Left hindlimb (tissue), 1 donor: ENCODE measurements at regions not wholly inside any gene's neighbourhood (a gene's known extent, or its start where the extent isn't known, plus 50 kb on each side); places are given as distances from the start of the nearest gene placed in this dataset.
A peak's percentile ranks its signal among the peaks of the same experiment; 100 is the strongest.
"Not testable (repeated sequence)": the region's sequence is repeated elsewhere in the genome, so short reads cannot be mapped to it uniquely, and the experiment has no call there.

Experiments used
- DNase-seq: peaks from one replicate; pipeline ENCODE4 v3.0.0-alpha.2; 2018

DNA sequence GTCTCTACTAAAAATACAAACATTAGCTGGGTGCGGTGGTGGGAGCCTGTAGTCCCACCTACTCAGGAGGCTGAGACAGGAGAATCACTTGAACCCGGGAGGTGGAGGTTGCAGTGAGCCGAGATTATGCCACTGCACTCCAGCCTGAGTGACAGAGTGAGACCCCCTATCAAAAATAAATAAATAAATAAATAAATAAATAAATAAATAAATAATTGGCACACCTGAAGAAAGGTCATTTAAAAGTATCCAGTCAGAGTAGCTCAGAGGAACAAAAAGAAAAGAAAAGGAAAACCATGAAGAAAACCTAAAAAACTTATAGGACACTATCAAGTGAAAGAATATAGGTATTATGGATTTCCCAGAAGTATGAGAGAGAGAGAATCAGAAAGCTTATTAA is 330.1 kb upstream of the AR start:
- DNase-seq: not testable (repeated sequence)

DNA sequence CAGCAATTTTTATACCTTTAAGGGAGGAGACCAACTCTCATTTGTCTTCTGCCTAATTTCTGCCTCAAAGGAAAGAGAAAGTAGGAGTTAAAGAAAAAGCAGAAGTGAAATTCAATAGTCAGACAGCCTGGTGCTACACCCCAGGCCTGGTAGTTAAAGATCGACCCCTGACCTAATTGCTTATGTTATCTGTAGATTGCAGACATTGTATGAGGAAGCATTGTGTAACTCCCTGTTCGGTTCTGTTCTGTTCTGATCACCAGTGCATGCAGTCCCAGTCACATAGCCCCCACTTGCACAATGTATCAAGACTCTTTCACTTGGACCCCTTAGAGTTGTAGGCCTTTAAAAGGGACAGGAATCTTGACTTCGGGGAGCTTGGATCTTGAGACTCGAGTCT is 335.9 kb upstream of the AR start:
- DNase-seq: no peak

DNA sequence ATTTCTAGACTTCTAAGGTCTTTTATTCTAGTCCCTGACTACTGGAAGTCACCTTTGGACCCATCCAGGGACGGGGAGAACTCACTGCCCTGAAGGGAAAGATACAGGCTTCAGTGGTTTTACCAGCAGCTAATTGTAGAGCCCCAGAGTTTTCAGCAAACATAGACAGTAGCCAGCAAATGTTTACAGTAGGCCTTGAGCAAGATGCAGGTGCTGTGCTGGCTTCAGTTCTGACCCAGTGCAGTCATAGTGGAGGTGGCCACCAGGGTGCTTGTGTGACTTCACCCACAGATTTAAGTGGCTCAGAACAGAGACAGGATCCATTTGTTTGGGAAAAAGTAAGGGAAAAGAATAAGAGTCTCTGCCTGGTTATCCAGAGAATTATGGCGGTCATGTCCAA is 384.4 kb upstream of the AR start:
- no peak for DNase-seq

DNA sequence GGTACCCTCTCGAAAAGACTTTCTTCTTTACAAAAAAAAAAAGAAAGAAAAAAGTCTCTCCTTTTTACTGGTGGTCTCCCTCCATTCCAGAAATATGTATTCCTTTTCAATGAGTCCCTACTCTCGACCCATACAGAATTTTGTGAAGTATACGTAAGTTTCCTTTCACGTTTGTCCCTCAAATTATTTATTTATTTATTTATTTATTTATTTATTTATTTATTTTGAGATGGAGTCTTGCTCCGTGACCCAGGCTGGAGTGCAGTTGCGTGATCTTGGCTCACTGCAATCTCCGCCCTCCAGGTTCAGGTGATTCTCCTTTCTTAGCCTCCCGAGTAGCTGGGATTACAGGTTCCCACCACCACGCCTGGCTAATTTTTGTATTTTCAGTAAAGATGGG is 429.2 kb upstream of the AR start:
- DNase-seq: no peak

DNA sequence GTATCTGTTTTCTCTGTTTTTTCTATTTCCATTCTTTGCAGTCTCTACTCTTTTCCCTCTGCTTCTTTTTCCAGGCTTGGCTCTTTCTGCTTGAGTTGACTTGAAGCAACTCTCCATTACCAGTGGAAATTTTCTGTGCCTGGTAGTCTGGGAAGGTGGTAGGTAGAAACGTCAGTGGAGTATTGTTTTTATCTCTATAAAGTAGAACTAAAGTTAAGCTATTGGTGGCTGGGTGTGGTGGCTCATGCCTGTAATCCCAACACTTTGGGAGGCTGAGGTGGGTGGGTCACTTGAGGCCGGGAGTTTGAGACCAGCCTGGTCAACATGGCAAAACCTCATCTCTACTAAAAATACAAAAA is 438.1 kb upstream of the AR start:
- no peak for DNase-seq

DNA sequence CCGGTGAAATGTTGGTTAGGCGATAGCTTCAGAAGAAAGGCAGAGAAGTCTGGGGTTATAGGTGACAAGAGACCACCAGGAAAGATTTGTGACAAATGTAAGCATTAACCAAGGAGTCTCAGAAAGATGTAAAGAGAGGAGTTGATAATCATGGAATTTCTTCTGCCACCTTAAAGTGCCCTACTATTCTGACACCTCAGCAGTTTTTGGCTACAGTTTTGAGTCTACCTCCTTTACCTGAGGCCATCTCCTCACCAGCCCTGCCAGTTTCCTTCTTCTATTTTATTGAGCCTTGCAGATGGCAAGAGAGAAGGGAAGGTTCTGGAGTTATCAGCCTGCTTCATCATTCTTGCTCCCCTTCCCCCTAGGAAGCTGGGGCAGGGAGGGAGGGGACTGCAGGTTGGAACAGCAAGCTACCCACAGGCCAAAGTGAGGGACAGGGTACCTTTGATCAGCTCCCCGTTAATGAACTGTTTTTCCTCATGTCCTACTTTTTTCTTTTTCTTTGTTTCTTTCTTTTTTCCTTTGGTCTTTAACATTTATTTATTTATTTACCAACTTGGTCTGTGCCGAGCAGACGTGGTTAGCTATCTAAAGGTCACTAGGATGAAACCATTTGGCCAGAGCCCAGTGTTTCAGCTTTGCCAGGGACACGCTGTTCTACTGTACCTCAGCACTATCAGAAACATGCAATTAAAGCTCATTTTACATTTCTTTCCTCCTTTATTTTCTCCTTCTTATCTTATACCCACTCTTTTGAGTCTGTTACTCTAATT is 438.7 kb upstream of the AR start:
- no peak for DNase-seq

DNA sequence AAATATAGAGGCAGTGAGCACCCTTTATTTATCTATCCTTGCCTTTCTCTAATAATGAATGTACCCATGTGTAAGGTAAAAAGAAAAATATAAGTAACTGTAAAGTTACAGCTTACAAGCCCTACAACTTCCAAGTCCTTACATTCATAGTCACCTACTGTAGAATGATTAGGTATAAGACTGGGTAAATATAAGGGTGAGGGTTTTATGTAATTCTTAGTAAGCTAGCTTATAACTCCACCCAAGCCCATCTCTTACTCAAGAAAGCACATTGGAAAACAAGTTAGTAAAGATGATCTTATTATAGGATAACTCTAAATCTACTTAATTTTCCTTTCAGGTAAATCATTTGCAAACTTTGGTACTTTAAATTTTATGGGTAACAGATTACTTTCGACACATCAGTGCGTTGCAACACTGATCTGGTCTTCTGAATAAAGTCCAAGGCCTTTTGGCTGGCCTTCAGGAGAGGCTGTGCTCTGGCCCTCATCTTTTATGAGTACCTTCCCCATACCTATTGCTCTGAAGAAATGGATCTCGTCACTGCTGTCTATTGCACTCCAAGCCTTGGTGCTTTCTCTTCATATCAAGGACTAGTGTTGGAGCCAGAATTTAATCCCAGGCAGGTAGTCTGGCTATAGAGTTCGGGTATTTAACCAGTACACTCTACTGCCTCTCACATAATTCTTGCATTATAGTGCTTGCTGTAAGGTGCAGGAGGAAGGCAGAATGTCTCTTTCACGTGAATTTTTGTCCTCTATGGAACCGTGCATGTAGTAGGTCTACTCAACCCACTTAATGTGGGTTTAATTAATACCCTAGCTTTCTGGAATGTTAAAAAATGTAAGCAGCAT is 443.6 kb upstream of the AR start:
- DNase-seq: no peak

DNA sequence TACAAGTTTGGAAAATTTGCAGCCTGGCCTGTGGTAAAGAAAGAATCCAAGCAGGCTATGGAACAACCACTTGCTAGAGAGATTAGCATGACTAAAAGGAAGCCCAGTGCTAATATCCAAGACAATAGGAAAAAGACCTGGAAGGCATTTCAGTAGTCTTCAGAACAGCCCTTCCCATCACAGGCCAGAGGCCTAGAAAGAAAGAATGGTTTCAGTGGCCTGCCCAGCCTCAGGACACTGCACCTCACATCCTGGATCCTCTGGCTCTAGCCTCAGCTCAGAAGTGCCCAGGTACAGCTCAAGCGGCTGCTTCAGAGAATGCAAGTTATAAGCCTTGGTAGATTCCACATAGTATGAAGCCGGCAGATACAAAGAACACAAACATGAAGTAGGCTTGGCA is 449.8 kb upstream of the AR start:
- no peak for DNase-seq

DNA sequence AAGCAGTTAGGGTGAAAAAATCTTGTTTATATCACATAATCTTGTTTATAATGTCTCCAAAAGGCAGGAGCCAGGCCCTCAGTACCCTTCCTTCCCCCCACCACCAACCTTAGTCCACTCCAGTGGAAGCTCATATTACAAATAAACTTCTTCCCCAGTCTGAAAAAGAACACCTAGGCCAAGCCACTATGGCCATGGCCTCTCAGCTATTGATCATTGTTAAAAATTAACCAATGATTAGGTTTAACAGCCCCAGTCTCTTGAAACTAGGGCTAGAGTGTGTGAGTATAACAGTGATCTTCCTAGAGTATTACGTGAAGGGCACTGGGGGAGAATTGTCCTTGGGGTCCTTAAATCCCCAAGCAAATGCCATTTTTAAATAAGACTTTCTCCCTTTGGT is 411.9 kb upstream of the EDA2R start:
- no peak for DNase-seq

DNA sequence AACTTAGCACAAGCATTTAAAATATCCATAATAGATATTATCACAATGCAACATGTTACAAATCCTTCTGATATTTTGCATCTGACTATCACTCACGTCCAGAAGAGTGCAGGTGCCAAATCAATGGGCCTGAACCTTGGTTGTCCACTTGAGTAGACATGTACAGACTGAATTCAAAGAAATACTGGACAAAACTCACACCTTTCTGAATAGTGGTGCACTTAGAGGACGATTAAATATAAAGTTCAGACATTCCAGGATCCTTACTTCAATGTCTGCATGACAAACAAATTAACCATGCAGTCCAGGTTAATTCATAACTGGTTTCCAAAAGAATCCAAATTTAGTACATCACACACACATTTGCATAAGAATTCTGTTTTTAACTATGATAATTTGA is 406.0 kb upstream of the EDA2R start:
- no peak for DNase-seq

DNA sequence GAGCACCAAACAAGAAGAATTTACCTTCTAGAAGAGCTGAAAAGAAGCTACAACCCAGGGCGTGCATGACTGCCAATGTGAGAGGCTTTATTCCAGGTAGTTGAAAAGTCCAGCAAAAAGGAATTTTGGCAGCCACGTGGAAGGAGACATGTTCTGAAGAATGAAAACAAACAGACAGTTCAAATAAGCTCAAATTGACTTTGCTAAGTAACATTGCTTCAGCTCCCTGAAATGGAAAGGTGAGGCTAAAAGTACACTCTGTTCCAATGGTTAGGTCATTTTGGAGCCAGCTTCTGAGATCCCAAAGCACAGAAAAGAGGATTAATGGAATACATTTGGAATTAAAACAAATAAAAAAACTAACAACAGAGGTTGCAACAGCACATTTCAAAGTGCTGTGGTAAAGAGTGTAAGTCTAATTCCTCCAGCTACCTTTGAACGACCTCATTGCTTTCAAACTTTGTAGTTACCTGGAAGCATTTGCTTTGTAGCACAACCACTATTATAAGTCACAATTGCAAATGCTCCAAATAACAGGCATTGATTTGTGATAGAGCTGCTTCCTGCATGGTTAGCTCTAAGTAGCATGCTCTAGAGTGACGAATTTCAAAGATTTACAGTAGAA is 405.3 kb upstream of the EDA2R start:
- DNase-seq: no peak

DNA sequence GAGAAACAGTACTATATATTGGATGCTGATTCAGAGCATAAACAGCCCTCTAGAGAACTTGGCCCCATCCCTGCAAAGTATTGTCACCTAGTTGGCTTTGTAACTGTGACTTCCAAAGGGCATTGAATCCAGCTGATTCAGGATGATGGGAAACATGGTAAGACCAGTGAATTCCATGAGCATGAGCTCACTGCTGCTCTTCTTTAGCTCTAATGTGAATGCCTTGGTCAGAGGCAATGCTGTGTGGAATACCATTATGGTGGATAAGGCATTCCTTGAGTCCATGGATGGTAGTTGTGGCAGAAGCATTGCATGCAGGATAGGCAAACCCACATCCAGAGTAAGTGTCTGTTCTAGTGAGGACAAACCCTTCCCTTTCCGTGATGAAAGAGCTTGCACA is 365.6 kb upstream of the EDA2R start:
- no peak for DNase-seq

DNA sequence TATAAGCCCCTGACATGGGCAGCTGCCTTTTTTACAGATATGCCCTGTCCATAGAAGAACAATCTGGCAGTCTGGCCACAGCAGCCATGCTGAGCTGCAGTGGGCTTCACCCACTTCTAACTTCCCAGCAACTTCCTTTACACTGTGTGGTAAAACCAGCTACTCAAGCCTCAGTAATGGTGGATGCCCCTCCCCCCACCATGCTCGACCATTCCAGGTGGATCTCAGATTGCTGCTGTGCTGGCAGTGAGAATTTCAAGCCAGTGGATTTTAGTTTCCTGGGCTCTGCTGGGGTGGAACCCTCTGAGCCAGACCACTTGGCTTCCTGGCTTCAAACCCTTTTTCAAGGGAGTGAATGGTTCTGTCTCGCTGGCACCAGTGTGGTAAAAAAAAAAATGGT is 355.9 kb upstream of the EDA2R start:
- DNase-seq: no peak

DNA sequence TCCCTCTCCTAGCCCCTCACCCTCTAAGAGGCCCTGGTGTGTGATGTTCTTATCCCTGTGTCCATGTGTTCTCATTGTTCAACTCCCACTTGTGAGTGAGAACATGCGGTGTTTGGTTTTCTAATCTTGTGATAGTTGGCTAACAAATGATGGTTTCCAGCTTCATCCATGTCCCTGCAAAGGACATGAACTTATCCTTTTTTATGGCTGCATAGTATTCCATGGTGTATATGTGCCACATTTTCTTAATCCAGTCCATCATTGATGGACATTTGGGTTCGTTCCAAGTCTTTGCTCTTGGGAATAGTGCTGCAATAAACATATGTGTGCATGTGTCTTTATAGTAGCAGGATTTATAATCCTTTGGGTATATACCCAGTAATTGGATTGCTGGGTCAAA is 353.2 kb upstream of the EDA2R start:
- DNase-seq: not testable (repeated sequence)

DNA sequence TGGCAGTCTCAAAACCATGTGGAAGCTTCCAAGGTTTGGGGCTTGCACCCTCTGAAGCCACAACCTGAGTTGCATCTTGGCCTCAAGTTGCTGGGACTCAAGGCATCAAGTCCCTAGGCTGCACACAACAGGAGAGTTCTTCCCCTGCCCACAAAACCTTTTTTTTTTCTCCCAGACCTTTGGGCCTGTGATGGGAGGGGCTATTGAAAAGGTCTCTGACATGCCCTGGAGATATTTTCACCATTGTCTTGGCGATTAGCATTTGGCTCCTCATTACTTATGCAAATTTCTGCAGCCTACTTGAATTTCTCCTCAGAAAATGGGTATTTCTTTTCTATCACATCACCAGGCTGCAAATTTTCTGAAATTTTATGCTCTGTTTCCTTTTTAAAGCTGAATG is 349.5 kb upstream of the EDA2R start:
- no peak for DNase-seq

DNA sequence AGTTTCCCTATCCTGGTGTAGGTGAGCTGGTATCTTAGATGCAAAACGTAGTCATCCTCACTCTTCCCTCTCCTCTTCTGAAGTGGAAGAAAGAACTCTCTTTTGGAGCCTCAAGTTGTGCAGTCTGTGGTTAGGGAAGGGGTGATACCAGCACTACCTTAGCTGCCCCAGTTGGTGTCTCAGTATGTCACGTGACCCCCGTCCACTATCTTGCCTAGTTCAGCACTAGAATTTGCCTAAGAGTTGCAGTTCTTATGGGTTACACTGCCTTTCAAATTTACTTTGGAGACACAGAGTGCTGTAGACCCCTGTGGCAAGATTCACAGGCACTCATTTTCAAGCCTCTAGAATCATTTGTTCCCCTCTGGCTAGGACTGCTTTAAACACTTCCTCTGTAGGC is 322.8 kb upstream of the EDA2R start:
- no peak for DNase-seq

DNA sequence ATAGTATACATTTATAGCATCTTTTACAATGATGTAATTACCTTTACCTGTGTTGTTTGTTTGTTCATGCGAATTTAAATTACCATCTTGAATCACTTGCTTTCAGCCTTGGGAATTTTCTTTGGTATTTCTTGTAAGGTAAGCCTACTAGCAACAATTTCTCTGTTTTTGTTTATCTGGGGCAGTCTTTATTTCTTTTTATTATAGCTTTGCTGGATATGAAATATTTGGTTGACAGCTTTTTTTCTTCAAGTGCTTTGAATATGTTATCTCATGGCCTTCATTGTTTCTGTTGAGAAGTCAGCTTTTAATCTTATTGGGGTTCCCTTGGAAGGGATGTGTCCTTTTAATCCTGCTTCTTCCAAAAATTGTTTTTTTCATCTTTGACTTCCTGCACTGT is 292.8 kb upstream of the EDA2R start:
- no peak for DNase-seq

DNA sequence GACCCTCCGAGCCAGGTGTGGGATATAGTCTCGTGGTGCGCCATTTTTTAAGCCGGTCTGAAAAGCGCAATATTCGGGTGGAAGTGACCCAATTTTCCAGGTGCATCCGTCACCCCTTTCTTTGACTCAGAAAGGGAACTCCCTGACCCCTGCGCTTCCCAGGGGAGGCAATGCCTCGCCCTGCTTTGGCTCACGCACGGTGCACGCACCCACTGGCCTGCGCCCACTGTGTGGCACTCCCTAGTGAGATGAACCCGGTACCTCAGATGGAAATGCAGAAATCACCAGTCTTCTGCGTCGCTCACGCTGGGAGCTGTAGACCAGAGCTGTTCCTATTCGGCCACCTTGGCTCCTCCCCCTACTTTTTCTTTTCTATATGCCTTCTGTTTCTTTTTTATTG is 291.6 kb upstream of the EDA2R start:
- not testable (repeated sequence) for DNase-seq

DNA sequence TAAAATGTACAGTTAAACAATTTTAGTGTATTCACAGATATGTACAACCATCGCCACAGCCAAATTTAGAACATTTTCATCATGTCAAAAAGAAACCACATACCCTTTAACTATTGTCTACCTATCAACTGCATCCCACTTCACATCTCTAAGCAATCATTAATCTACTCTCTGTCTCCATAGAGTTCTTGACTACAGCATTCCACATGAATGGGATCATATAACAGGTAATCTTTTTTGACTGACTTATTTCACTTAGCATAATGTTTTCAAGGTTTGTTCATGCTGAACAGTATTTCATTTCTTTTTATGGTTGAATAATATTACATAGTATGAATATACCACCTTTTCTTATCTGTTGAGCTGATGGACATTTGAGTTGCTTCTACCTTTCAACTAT is 281.4 kb upstream of the EDA2R start:
- DNase-seq: no peak

DNA sequence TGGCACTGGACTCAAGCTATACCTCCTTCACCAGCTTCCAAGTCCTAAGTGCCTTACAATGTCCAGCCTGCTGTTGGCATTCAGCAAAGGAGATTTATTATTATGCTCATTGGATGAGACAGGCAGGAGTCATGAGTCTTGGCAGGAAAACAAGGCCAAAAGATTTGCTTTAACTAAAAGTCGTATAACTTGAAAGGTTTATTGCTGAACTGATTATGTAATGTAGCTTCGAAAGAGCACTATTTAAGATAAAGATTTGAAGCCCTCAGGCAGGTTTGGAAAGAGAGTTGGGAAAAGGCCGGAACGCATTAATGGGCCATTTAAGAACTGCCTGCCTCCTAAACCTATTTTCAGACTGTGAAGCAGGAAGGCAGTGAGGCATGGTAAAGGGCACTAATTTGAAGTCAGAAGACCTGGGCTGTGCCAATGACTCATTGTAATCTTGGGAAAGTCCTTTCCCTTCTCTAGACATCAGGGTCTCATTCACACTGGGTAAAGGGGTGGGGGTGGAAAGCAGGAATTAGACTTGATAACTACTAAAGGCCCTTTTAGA is 280.5 kb upstream of the EDA2R start:
- DNase-seq: no peak

DNA sequence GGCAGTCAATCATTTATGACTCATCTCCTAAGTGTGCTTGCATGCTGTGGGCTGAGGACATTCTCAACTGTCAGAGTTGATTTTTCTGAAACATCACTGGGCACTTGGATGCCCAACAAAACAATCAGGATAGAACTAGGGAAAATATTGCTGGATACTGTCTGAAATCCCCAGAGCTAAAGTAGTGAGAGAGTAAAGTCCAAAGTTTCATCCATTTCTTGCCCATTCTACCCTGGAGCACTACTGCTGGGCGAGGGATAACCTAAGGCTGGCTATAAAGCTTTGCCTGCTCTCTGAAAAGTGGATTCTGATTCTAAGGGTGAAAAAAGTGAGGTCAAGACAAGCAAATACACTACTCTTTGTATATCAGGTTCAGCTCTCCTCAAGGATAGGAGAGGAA is 279.6 kb upstream of the EDA2R start:
- no peak for DNase-seq

DNA sequence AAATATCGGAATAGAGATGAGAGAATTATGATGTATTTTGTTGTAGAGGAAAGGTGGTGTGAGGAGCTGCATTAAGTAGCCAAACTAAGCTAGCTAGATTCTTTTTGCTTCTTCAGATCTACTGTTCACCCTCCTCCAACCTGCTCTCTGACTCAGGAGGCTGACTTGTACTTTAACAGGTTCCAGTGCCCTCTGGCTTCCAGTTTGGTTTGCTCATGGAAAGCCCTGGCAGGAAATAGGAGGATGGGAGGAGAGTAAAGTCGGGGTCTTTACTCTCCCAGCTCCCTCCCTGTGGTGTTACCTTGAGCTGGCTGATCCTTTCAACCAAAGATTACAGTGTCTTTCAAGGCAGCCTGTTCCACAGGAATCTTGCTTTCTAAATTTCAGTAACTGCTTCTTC is 277.0 kb upstream of the EDA2R start:
- DNase-seq: no peak

DNA sequence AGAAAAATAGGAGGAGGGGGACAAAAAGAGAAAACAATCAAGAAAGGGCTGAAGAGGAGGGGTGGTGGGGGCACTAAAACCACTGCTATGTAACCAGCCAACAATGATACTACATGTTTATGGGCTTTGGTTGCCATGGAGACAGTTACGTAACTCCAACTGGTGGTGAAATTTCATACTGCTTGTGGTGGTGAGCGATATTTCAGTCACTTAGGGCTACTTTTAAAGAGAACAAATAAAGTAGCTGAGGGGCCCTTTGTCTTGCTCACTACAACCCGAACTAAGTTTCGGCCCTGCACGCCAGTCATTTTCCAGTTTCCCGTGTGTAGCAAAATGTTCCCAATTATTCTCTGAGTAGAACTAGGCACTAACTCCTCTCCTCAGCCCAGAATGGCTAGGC is 275.2 kb upstream of the EDA2R start:
- DNase-seq: peak; percentile 23

DNA sequence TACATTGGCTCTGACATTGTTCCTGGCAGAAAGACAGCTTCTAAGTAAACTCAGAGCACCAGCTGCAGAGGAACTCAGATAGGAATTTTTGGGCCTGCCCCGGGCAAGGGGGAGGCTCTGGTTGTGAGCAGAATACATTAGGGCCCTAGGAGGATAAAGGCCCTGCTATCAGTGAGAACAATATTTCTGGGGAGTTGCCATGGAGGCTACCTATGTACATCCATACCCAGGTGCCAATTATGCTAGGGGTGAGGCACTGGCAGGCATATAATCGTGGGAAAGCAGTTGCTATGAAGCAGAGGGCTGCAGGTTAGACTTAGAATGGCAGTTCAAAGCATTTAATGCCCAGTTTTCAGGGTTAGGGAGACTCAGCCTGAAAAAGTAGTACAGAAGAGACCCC is 273.5 kb upstream of the EDA2R start:
- DNase-seq: no peak
